GM12874 (cell line): ENCODE measurements at regions not wholly inside any gene's neighbourhood (a gene's known extent, or its start where the extent isn't known, plus 50 kb on each side); places are given as distances from the start of the nearest gene placed in this dataset.

Source experiments
- TF ChIP-seq, protein P1 (sequence below): IDR thresholded peaks from 2 replicates; pipeline ENCODE4 v1.5.1; 2011; ENCODE audit warnings: low read depth, mild to moderate bottlenecking, control low read depth, low read length, moderate library complexity; ENCODE audit not compliant: insufficient read depth

GRCh38 chr3:154792828-154793227, 287.3 kb upstream of the MME start:
- TF ChIP-seq, protein P1, sequence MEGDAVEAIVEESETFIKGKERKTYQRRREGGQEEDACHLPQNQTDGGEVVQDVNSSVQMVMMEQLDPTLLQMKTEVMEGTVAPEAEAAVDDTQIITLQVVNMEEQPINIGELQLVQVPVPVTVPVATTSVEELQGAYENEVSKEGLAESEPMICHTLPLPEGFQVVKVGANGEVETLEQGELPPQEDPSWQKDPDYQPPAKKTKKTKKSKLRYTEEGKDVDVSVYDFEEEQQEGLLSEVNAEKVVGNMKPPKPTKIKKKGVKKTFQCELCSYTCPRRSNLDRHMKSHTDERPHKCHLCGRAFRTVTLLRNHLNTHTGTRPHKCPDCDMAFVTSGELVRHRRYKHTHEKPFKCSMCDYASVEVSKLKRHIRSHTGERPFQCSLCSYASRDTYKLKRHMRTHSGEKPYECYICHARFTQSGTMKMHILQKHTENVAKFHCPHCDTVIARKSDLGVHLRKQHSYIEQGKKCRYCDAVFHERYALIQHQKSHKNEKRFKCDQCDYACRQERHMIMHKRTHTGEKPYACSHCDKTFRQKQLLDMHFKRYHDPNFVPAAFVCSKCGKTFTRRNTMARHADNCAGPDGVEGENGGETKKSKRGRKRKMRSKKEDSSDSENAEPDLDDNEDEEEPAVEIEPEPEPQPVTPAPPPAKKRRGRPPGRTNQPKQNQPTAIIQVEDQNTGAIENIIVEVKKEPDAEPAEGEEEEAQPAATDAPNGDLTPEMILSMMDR: no peak

DNA sequence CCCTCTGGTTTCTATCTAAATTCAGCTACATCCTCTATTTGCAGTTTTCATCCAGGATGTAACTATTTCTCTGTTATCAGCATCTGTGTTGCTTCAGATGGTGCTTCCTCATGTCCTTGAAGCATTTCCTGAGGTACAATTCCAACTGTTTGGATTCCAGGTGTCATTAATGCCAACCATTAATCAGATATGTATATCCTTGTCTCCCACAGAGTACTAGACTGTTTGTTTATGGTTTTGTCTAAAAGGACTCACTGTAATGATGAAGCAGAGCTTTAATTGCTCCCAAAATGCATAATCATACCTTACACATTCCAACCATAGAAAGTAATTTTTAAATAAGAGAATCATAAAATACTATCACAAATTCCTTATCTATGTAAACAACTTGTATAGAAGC, 288.5 kb upstream of the MME start:
- TF ChIP-seq, protein P1: no peak

- TF ChIP-seq, protein P1: no peak
These were observed 293.4 kb upstream of the MME start for GRCh38 chr3:154786724-154787123.

- TF ChIP-seq, protein P1: no peak
These were observed 296.6 kb upstream of the MME start for GRCh38 chr3:154783521-154783931.

- TF ChIP-seq, protein P1: no peak
These were observed 297.1 kb upstream of the MME start for GRCh38 chr3:154783061-154783460.

DNA sequence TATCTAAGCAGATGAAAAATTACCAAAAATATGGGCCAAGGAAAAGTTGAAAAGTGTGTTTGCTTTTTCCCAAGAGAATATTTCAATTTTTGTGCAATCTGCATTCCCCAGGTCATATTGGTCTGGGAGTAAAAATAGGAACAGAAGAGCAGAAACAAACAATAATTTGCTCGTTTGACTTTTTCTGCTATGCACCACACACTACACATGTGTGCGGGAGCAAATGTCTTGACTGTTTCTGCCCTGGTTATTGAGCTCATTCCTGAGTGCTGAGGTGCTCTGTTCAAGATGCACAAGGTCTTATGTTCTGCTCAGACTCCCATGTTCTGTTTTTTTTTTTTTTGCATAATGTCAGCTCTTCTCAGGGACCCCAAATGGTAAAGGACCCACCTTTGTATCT, 298.0 kb upstream of the MME start:
- TF ChIP-seq, protein P1: no peak

- TF ChIP-seq, protein P1: no peak
These were observed 298.5 kb upstream of the MME start for GRCh38 chr3:154781595-154781994.

- TF ChIP-seq, protein P1: no peak
These were observed 299.9 kb upstream of the MME start for GRCh38 chr3:154780263-154780662.
